ENCODE measurements at regions not wholly inside any gene's neighbourhood (a gene's known extent, or its start where the extent isn't known, plus 50 kb on each side); places are given as distances from the start of the nearest gene placed in this dataset.

GRCh38 chr6:14734416-14735340 is 511.2 kb upstream of the JARID2 start:
- peak; percentile 66 for DNase-seq (ENCODE audit: low read depth)

- DNase-seq (ENCODE audit: low read depth) = no peak
Measured at GRCh38 chr6:14735956-14736486, 509.8 kb upstream of the JARID2 start.

GRCh38 chr6:14736554-14736953 is 509.3 kb upstream of the JARID2 start:
- DNase-seq (ENCODE audit: low read depth) = no peak

- DNase-seq (ENCODE audit: low read depth) = no peak
Measured at GRCh38 chr6:14738497-14738896, 507.4 kb upstream of the JARID2 start.

DNA sequence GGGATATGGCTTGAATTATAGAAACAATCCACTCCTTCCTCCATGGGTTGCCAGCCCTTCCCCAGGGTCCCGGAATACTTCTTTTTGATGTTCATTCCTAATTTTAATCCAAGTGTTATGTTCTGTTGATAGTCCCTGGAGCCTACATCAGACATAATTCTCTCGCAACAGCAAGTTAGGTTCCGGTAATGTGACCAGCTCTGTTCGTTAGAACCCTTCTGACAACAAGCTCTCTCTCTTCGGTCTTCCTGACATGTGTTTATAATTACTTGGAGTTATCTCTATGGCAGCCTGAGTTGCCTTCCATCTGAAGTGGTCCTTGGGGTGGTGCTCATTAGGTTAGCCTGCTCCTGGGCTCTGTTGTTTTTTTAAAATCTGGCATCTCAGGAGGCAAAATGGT is 506.9 kb upstream of the JARID2 start:
- DNase-seq (ENCODE audit: low read depth) = no peak

GRCh38 chr6:14739827-14740226 is 506.0 kb upstream of the JARID2 start:
- DNase-seq (ENCODE audit: low read depth) = no peak

- no peak for DNase-seq (ENCODE audit: low read depth)
Measured at GRCh38 chr6:14742171-14742570, 503.7 kb upstream of the JARID2 start.

- DNase-seq (ENCODE audit: low read depth) = no peak
Measured at GRCh38 chr6:14742680-14743079, 503.2 kb upstream of the JARID2 start.

- DNase-seq (ENCODE audit: low read depth) = no peak
Measured at GRCh38 chr6:14743144-14743473, 502.8 kb upstream of the JARID2 start.

GRCh38 chr6:14743474-14744211 is 502.2 kb upstream of the JARID2 start:
- peak; percentile 96 for DNase-seq (ENCODE audit: low read depth)

DNA sequence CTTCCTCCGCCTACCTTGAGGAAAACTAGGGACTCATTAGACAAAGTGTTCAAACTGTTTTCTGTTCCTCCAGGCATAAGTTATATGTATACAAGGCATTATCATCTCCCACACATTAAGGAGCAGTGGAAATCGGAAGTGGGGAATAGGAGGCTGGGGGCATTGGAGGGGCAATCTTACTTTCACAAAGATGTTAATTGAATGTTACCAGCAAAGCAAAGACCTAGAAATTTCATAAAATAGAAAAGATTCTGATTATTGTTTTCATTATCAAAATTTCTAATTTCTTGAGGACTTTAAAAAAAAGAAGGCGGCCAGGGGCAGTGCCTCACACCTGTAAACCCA is 501.7 kb upstream of the JARID2 start:
- no peak for DNase-seq (ENCODE audit: low read depth)

- DNase-seq (ENCODE audit: low read depth) = no peak
Measured at GRCh38 chr6:14746139-14746837, 499.6 kb upstream of the JARID2 start.

GRCh38 chr6:14747881-14748520 is 497.9 kb upstream of the JARID2 start:
- peak; percentile 62 for DNase-seq (ENCODE audit: low read depth)

DNA sequence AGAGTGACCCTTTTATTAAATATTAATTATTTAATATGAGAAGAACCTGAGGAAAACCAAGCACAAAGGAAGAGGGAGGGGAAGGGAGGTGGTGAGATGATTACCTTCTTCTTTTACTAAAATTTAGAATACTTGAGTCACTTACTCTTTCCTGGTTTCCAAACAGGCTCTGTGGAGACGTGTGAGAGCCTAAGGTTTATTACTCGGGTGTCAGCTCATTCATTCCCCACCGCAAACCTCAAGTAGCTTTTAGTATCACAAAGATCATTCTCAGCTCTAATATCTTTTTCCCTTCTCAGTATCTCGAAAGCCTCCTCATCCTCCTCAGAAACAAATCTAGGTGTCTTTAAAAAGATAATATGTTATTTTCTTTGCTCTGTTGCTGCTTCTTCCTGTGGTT is 497.2 kb upstream of the JARID2 start:
- no peak for DNase-seq (ENCODE audit: low read depth)

- DNase-seq (ENCODE audit: low read depth) = no peak
Measured at GRCh38 chr6:14750059-14750661, 495.7 kb upstream of the JARID2 start.

DNA sequence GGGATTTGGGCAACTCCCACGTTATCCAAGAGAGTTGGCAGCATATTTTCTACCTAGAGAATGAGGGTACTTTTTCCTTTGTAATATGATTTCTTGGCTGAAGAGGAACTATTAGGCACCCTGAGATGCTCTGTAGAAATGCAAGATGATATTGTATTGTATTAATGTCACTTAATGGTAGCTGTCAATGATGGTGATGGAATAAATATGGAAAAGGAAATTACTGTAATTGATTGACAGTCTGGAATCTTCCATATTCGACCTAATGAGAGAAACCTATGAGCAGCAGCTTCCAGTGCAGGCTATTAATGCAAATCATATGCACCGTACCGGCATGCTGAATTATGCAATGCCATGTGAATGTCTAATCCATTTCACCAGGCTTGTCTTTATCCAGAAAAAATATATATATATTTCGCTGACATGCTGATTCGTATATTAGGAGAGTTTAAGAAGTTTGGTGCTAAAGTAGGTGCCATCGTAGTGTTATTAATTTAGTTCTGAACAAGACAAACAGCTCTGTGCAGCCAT is 494.2 kb upstream of the JARID2 start:
- DNase-seq (ENCODE audit: low read depth) = no peak

GRCh38 chr6:14754751-14755513 is 490.9 kb upstream of the JARID2 start:
- no peak for DNase-seq (ENCODE audit: low read depth)

GRCh38 chr6:14756340-14756739 is 489.5 kb upstream of the JARID2 start:
- no peak for DNase-seq (ENCODE audit: low read depth)

DNA sequence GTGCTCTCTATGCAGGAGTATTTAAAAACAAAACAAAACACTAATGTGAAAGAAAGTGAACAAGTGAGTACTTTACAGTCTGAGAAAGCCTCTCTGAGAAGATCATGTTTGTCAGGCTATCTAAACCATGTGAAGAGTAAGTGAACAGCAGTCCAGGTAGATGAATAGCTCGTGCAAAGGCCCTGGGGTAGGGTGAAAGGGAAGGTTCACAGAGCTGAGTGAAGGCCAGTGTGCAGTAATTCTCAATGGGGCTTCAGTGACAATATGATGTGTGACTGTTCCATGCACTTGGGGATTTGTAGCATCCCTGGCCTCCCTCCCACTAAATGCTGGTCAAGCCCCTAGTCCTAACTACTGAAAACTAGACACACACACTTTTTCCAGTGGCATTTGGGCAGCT is 488.9 kb upstream of the JARID2 start:
- DNase-seq (ENCODE audit: low read depth) = no peak

GRCh38 chr6:14757418-14757817 is 488.5 kb upstream of the JARID2 start:
- DNase-seq (ENCODE audit: low read depth) = no peak

All from GM04504 (cell line).